Limb (tissue), 2 donors: ENCODE measurements at regions not wholly inside any gene's neighbourhood (a gene's known extent, or its start where the extent isn't known, plus 50 kb on each side); places are given as distances from the start of the nearest gene placed in this dataset.
"Not testable (repeated sequence)": the region's sequence is repeated elsewhere in the genome, so short reads cannot be mapped to it uniquely, and the experiment has no call there.

Experiments used
- DNase-seq, 2 donors: peaks; one replicate each; pipeline ENCODE4 v3.0.0-alpha.2; 2016; ENCODE audit errors: extremely low spot score in 2 of 2

GRCh38 chr2:47690706-47691325, 92.1 kb upstream of the MSH6 start:
- not testable (repeated sequence) for DNase-seq

DNA sequence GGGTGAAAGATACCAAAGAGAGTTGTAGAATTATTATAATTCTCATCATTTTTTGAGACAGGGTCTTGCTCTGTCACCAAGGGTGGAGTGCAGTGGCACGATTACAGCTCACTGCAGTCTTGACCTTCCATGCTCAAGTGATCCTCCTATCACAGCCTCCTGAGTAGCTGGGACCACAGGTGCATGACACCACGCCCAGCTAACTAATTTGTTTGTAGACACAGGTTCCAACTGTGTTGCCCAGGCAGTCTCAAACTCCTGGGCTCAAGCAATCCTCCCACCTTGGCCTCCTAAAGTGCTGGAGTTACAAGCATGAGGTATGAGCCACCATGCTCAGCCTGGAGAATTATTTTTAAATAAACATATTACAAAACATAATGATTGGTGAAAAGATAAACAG, 92.8 kb upstream of the MSH6 start:
- DNase-seq = no peak

DNA sequence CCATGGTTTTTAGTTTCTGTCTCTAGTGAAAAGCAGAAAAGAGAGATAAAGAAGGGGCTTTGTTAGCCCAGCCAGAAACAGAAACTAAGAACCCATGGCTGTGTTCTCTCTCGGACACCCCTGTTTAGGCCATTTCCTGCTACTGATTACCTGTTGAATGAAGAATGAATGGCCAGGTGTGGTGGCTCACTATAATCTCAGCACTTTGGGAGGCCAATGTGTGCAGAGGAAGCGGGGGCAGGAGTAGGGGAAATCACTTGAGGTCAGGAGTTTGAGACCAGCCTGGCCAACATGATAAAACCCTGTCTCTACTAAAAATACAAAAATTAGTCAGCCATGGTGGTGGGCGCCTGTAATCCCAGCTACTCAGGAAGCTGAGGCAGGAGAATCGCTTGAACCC, 93.8 kb upstream of the MSH6 start:
- DNase-seq = not testable (repeated sequence)

GRCh38 chr2:47688561-47688960, 94.4 kb upstream of the MSH6 start:
- DNase-seq = no peak

- no peak for DNase-seq
These were observed 95.1 kb upstream of the MSH6 start for GRCh38 chr2:47687856-47688255.

DNA sequence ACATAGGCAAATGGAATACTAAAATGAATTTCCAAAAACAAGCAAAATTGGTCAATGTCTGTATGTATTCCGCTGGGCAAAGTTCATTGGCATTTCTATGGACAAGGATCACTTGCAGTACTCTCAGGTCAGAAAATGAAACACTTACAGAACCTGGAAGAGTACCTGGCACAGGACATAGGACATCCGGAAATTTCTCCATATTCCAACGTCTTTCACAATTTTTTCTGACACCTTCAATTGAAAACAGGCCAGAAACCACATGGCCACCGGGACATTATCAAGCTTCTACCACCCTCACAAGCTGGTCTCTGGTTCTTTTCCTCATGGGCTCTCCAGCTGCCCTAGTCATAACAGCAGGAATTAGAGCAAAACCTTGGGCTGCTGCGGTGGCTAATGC, 96.9 kb upstream of the MSH6 start:
- DNase-seq = no peak

DNA sequence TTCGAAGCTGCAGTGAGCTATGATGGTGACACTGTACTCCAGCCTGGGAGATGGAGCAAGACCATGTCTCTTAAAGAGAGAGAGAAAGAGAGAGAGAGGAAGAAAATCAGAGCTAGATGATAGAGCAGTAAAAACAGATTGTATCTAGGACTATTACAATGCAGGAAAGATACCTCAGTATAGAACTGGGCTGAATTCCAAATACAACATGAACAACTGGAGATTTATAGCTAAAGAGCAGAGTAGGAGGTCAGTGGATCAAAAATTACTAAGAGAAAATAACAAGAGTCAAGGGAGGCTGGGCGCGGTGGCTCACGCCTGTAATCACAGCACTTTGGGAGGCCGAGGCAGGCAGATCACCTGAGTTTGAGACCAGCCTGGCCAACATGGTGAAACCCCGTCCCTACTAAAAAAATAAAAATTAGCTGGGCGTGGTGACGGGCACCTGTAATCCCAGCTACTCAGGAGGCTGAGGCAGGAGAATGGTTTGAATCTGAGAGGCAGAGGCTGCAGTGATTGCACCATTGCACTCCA, 100.7 kb upstream of the MSH6 start:
- no peak for DNase-seq

GRCh38 chr2:47676261-47676926, 105.6 kb upstream of the KCNK12 start:
- DNase-seq = no peak

DNA sequence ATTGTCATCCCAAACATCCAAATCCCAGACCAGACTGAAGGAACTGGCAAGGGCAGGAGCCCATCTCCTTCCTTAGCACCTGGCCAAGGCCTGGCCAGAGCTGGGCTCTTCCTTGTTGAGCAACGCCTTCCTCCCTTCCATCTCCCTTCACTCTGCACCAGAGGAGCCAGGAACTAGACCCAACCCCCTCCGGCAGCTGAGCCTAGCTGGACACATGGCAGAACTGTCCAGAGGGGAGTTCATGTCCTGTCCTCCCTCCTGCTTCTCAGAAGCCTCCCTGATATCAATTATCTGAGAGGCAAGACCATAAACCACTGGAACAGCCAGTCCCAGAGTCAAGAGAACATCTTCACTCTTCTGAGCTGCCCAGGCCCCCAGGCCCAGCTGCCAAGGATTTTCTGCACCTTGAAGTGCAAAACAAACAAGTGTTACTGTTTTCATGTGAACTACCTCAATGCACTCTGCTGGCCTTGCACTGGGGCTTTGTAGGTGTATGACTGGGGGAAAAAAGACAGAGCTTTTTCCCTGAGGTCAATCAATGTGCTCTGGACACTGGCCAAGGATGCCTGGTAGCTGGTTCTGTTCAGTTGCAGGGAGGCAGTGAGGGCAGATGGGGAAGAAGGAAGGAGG, 104.5 kb upstream of the KCNK12 start:
- no peak for DNase-seq

DNA sequence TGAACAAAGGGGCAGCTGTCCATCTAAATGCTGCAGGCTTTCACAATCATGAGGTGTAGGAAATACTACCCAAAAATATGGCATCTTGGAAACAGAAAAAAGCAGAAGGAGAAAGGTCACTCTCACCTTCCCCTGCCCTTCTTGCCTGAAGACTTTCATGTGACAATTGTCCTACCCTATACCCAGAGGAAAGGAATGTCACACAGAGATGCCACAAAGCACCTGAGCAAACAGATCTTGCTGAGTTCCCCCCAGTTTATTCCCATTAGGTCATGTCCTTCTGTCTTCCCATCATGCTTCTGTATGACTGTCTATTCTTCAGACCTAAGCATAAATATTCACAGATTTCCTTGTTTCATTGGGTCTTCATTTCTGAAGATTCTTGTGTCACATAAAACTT, 95.5 kb upstream of the KCNK12 start:
- no peak for DNase-seq

GRCh38 chr2:47664817-47665216, 94.0 kb upstream of the KCNK12 start:
- DNase-seq = no peak

DNA sequence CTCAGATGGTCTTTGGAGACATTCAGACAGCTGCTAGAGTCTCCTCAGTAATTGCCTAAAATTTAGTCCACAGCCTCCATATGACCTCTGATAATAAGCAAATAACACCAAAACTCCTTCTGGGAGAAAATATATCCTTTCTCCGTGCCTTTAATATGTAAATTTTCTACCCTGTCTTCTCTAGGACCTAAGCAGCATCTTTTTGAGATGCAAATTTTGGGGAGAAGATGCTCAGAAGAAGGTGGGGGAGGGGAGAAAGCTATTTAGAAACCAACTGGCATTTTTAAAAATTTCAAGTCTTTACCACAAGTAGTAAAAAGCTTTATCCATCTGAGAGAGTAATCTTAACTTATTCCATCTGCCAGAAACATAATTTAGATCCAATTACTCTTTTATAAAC, 91.8 kb upstream of the KCNK12 start:
- no peak for DNase-seq

DNA sequence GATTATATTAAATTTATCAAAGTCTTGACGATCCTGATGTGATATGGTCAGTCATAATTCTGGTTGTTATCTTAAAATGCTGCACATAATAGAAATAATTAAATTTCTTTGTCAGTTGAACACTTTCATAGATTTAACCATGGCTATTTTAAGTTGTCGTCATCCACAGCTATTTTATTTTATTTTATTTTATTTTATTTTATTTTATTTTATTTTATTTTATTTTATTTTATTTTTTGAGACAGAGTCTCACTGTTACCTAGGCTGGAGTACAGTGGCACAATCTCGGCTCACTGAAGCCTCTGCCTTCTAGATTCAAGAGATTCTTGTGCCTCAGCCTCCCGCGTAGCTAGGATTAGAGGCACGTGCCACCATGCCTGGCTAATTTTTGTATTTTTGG, 90.5 kb upstream of the KCNK12 start:
- no peak for DNase-seq

- DNase-seq = no peak
These were observed 89.4 kb upstream of the KCNK12 start for GRCh38 chr2:47660168-47660567.

- no peak for DNase-seq
These were observed 88.0 kb upstream of the KCNK12 start for GRCh38 chr2:47658646-47659320.

DNA sequence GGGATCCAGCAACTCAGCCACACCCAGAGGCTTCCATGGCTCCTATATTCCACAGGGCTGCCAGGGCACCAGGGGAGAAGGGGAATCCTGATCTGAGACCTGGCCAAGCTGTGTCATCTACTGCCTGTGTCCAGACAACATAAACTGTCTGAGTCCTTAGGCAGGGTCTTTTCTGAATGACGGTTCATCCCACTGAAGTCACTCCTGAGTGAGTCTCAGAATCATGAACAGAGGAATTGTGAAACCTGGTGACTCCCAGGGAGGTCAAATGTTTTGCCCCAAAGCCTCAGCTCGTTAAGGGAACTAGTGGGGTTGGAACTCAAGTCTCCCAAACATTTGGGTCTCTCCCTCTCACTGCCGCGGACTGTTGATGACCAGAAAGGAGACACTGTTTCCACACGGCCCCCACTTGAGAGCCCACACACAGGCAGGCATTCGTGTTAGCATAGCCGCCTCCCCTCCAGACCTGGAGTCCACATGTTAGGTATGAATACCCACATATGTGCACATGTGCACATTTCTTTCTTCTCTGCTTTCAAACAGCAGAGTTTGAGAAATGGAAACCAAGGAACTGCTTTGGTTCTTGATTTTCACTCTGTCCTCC, 87.2 kb upstream of the KCNK12 start:
- DNase-seq = no peak

DNA sequence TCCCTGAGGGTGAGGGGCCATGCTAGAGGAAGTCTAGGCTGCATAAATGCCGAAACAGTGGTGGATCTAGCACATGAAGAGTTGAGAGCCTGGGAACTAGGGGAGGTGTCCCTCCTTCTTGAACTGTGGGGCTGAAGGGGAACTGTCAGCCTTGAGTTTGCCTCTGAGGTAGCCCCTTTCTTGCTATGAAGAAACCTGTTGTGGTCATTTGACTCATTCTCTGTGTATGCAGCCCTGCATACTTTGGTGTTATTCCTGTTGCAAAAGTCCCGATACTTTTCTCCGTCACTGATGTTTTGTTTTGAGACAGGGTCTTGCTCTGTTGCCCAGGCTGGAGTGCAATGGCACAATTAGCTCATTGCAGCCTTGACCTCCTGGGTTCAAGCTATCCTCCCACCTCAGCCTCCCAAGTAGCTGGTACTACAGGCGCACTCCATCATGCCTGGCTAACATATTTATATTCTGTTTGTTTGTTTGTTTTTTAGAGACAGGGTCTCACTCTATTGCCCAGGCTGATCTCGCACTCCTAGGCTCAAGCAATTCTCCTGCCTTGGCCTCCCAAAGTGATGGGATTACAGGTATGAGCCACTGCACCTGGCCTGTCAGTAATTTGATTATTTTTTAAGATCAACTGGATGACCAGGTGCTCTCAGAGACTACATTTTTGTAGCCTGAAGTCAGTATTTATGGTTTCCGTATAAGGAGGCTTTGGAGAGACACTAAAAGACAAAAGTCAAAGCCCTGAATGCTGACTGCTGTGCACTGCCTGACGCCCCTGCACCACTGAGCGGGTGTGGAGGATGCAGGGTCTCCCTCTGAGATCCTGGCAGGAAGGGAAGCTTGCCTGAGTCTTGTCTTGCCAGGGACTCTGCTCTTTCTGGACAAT, 86.2 kb upstream of the KCNK12 start:
- DNase-seq = no peak

GRCh38 chr2:47655563-47655880, 84.7 kb upstream of the KCNK12 start:
- DNase-seq = no peak

DNA sequence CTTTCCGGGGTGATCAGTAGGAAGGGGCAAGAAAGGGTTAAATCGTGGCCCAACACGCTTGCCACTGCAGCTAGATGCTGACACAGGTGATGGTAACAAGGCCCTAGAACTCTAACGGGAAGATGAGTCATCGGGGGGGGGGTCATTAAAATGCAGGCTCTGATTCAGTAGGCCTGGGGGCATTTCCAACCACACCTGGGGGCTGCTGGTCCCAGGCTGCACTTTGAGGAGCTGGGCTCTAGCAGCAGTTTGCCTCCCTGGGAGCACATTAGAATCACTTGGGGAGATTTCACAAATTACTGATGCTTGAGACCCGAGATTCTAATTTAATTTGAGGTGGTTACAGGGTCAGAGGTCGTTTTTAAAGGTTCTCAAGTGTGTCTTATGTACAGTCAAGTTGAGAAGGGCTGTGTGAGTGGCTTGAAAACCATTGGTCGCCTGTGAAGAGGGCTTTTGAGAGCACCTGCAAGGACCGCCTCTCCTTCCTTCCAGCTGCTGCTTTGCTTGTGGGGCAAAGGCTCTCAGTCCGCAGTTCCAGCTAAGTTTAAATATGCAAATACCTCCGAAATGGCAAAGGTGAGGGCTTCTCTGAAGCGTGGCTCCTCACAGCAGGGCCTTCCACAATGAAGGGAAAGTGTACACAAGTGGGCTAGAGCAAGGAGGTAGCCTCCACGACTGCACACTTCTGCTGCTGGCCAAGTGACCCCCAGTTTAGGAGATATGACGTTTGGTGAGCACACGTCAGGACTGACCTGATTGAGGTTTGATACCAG, 84.2 kb upstream of the KCNK12 start:
- DNase-seq = no peak
